Activated B cell treated with CpG ODN at 0.5 μM for 24 hours (primary cell): ENCODE measurements at regions not wholly inside any gene's neighbourhood (a gene's known extent, or its start where the extent isn't known, plus 50 kb on each side); places are given as distances from the start of the nearest gene placed in this dataset.

ENCODE experiments used
- ATAC-seq: fragments of 200-7000 bp; cut with Tn5 transposase; one replicate; pipeline ENCODE4 v1.10.0; 2021; ENCODE audit warnings: low read depth, mild to moderate bottlenecking, moderate library complexity
- CTCF ChIA-PET: fragments of 350-600 bp; sonication (Branson Sonifier 250); formaldehyde crosslinking; loops from one replicate; lab custom pipeline; 2021; ENCODE audit warnings: antibody characterized with exemption; lab: Charles Lee
- POLR2A ChIA-PET: fragments of 350-600 bp; sonication (Branson Sonifier 250); formaldehyde crosslinking; loops from one replicate; lab custom pipeline; 2021; ENCODE audit warnings: antibody characterized with exemption; lab: Charles Lee
- DNase-seq: peaks from one replicate; pipeline ENCODE4 v3.0.0; 2022
- H3K27ac Mint-ChIP-seq: one replicate; pipeline ENCODE4 v1.8.0; 2020; ENCODE audit warnings: mixed read lengths
- H3K27me3 Mint-ChIP-seq: one replicate; pipeline ENCODE4 v1.8.0; 2021; ENCODE audit warnings: mixed read lengths
- H3K36me3 Mint-ChIP-seq: one replicate; pipeline ENCODE4 v1.8.0; 2021; ENCODE audit warnings: low read depth, mixed read lengths
- H3K4me1 Mint-ChIP-seq: one replicate; pipeline ENCODE4 v1.8.0; 2021; ENCODE audit warnings: mixed read lengths
- H3K4me3 Mint-ChIP-seq: one replicate; pipeline ENCODE4 v1.8.0; 2020; ENCODE audit warnings: mild to moderate bottlenecking, mixed read lengths
- H3K9me3 Mint-ChIP-seq: one replicate; pipeline ENCODE4 v1.8.0; 2020; ENCODE audit warnings: mixed read lengths
- CTCF ChIP-seq: fragments of 200-600 bp; IDR thresholded peaks from one replicate; pipeline ENCODE4 v1.8.0; 2022; ENCODE audit warnings: antibody characterized with exemption, mild to moderate bottlenecking
- intact Hi-C: fragments of 100-400 bp; cut with micrococcal nuclease; formaldehyde crosslinking; loops from one replicate; pipeline ENCODE4 v1.15.1; 2024

GRCh38 chr4:17142232-17142711, 243.8 kb upstream of the LDB2 start:
- Mint-ChIP-seq H3K27ac (no peak overlapping the region), H3K27me3 (no peaks in the 10 kb centered on the region), H3K4me1 (no peaks in the 10 kb centered on the region), H3K36me3 (no peaks in the 10 kb centered on the region), H3K4me3 (no peak overlapping the region), H3K9me3 (peaks cover 15% of the 10 kb centered on the region)
- TF ChIP-seq CTCF = no peak
- DNase-seq (no peak), ATAC-seq (no peak)
- CTCF ChIA-PET = no interaction called here
- intact Hi-C loops = no loop called here
- POLR2A ChIA-PET = no interaction called here

- ATAC-seq = no peak
- no peak overlapping the region for H3K27ac Mint-ChIP-seq
- no peaks in the 10 kb centered on the region for H3K4me1 Mint-ChIP-seq
- no peaks in the 10 kb centered on the region for H3K27me3 Mint-ChIP-seq
- no peak for TF ChIP-seq CTCF
- no peak for DNase-seq
- intact Hi-C loops = no loop called here
- H3K9me3 Mint-ChIP-seq = peaks cover 16% of the 10 kb centered on the region
- ChIA-PET POLR2A (no interaction called here), CTCF (no interaction called here)
- no peak overlapping the region for H3K4me3 Mint-ChIP-seq
- no peaks in the 10 kb centered on the region for H3K36me3 Mint-ChIP-seq
These were observed 240.4 kb upstream of the LDB2 start for GRCh38 chr4:17138847-17139246.

- Mint-ChIP-seq H3K27me3 (no peaks in the 10 kb centered on the region), H3K36me3 (no peaks in the 10 kb centered on the region), H3K4me1 (no peaks in the 10 kb centered on the region), H3K9me3 (peaks cover 10% of the 10 kb centered on the region), H3K4me3 (no peak overlapping the region), H3K27ac (no peak overlapping the region)
- intact Hi-C loops = no loop called here
- POLR2A ChIA-PET = no interaction called here
- ATAC-seq (no peak), DNase-seq (no peak)
- no peak for TF ChIP-seq CTCF
- CTCF ChIA-PET = no interaction called here
These were observed 236.1 kb upstream of the LDB2 start for GRCh38 chr4:17134565-17134964.

GRCh38 chr4:17134100-17134499, 235.7 kb upstream of the LDB2 start:
- no peak for TF ChIP-seq CTCF
- ChIA-PET CTCF (no interaction called here), POLR2A (no interaction called here)
- DNase-seq (no peak), ATAC-seq (no peak)
- peaks cover 10% of the 10 kb centered on the region for H3K9me3 Mint-ChIP-seq
- H3K27ac Mint-ChIP-seq = no peak overlapping the region
- no peak overlapping the region for H3K4me3 Mint-ChIP-seq
- H3K27me3 Mint-ChIP-seq = no peaks in the 10 kb centered on the region
- intact Hi-C loops = no loop called here
- no peaks in the 10 kb centered on the region for H3K4me1 Mint-ChIP-seq
- H3K36me3 Mint-ChIP-seq = no peaks in the 10 kb centered on the region

- Mint-ChIP-seq H3K27me3 (no peaks in the 10 kb centered on the region), H3K27ac (no peak overlapping the region), H3K4me1 (no peaks in the 10 kb centered on the region), H3K36me3 (no peaks in the 10 kb centered on the region), H3K9me3 (peaks cover 7% of the 10 kb centered on the region), H3K4me3 (no peak overlapping the region)
- CTCF ChIA-PET = no interaction called here
- POLR2A ChIA-PET = no interaction called here
- intact Hi-C loops = no loop called here
- DNase-seq = no peak
- ATAC-seq = no peak
- no peak for TF ChIP-seq CTCF
These were observed 233.8 kb upstream of the LDB2 start for GRCh38 chr4:17132226-17132625.
